OCI-LY7 (cell line): ENCODE measurements at regions not wholly inside any gene's neighbourhood (a gene's known extent, or its start where the extent isn't known, plus 50 kb on each side); places are given as distances from the start of the nearest gene placed in this dataset.

Source experiments
- BruUV-seq: library from RNA; stranded (reverse); fragments of 400-500 nt; replicated peaks from 2 replicates; lab custom pipeline; 2021; lab: Mats Ljungman, UMichigan
- CTCF ChIA-PET: fragments of 300-600 bp; sonication (Branson Sonifier 250); formaldehyde crosslinking; loops from one replicate; lab custom pipeline; 2022; ENCODE audit warnings: antibody characterized with exemption; ENCODE audit not compliant: unreplicated experiment; lab: Charles Lee
- POLR2A ChIA-PET: fragments of 300-600 bp; sonication (Branson Sonifier 250); formaldehyde crosslinking; loops from one replicate; lab custom pipeline; 2022; ENCODE audit warnings: antibody characterized with exemption; lab: Charles Lee
- DNase-seq: peaks from one replicate; pipeline ENCODE4 v3.0.0-alpha.2; 2015; ENCODE audit warnings: low spot score
- H2AFZ ChIP-seq: fragments of 200-600 bp; sonication (generic), shearing (Covaris generic); 2 replicates; pipeline ENCODE4 v1.6.1; 2014; ENCODE audit warnings: mild to moderate bottlenecking, antibody characterized with exemption, low read length, moderate library complexity
- H3K27ac ChIP-seq: fragments of 200-600 bp; sonication (generic); 2 replicates; pipeline ENCODE4 v1.5.1; 2014; ENCODE audit warnings: mixed run types, low read depth, mild to moderate bottlenecking, moderate library complexity, low read length, inconsistent platforms; ENCODE audit not compliant: poor library complexity, severe bottlenecking
- H3K36me3 ChIP-seq: fragments of 200-600 bp; sonication (generic); 2 replicates; pipeline ENCODE4 v1.6.1; 2014; ENCODE audit warnings: mild to moderate bottlenecking, antibody characterized with exemption, low read length, moderate library complexity, mixed read lengths; ENCODE audit not compliant: insufficient read depth
- H3K4me1 ChIP-seq: fragments of 200-600 bp; sonication (generic); 2 replicates; pipeline ENCODE4 v1.5.1; 2014; ENCODE audit warnings: mild to moderate bottlenecking, low read length; ENCODE audit not compliant: insufficient read depth, poor library complexity, severe bottlenecking
- H3K4me2 ChIP-seq: fragments of 200-600 bp; sonication (generic); 2 replicates; pipeline ENCODE4 v1.6.1; 2014; ENCODE audit warnings: mild to moderate bottlenecking, low read length
- H3K4me3 ChIP-seq: fragments of 200-600 bp; sonication (generic); 2 replicates; pipeline ENCODE4 v1.5.1; 2014; ENCODE audit warnings: mild to moderate bottlenecking, low read depth, low read length; ENCODE audit not compliant: poor library complexity, severe bottlenecking
- H3K79me2 ChIP-seq: fragments of 200-600 bp; sonication (generic); 2 replicates; pipeline ENCODE4 v1.6.1; 2016; ENCODE audit warnings: low read depth, mild to moderate bottlenecking, low read length, moderate library complexity, mixed read lengths; ENCODE audit not compliant: insufficient read depth
- H3K9me2 ChIP-seq: fragments of 200-600 bp; sonication (generic); 2 replicates; pipeline ENCODE4 v1.6.1; 2016; ENCODE audit warnings: mild to moderate bottlenecking, low read length, mixed read lengths; ENCODE audit not compliant: insufficient read depth
- H3K9me3 ChIP-seq: fragments of 200-600 bp; sonication (generic); 2 replicates; pipeline ENCODE4 v1.6.1; 2014; ENCODE audit warnings: mild to moderate bottlenecking, mixed run types, low read length, mixed read lengths
- H4K20me1 ChIP-seq: fragments of 200-600 bp; sonication (generic); 2 replicates; pipeline ENCODE4 v1.6.1; 2014; ENCODE audit warnings: mild to moderate bottlenecking, antibody characterized with exemption, low read length, moderate library complexity, mixed read lengths; ENCODE audit not compliant: insufficient read depth
- EZH2phosphoT487 ChIP-seq: fragments of 200-600 bp; sonication (generic); IDR thresholded peaks from 2 replicates; pipeline ENCODE4 v1.6.1; 2018; ENCODE audit warnings: low read depth, borderline replicate concordance, mild to moderate bottlenecking, mixed run types, antibody characterized with exemption, low read length, moderate library complexity, mixed read lengths
- intact Hi-C: fragments of 100-400 bp; cut with micrococcal nuclease; formaldehyde crosslinking; loops from one replicate; pipeline ENCODE4 v1.10.0; 2022; ENCODE audit not compliant: unreplicated experiment
- TF ChIP-seq, protein P1 (sequence below): fragments of 200-600 bp; sonication (generic); conservative IDR thresholded peaks from 2 replicates; pipeline ENCODE4 v1.5.1; 2014; ENCODE audit warnings: mild to moderate bottlenecking, antibody characterized with exemption, low read length, moderate library complexity, mixed read lengths

DNA sequence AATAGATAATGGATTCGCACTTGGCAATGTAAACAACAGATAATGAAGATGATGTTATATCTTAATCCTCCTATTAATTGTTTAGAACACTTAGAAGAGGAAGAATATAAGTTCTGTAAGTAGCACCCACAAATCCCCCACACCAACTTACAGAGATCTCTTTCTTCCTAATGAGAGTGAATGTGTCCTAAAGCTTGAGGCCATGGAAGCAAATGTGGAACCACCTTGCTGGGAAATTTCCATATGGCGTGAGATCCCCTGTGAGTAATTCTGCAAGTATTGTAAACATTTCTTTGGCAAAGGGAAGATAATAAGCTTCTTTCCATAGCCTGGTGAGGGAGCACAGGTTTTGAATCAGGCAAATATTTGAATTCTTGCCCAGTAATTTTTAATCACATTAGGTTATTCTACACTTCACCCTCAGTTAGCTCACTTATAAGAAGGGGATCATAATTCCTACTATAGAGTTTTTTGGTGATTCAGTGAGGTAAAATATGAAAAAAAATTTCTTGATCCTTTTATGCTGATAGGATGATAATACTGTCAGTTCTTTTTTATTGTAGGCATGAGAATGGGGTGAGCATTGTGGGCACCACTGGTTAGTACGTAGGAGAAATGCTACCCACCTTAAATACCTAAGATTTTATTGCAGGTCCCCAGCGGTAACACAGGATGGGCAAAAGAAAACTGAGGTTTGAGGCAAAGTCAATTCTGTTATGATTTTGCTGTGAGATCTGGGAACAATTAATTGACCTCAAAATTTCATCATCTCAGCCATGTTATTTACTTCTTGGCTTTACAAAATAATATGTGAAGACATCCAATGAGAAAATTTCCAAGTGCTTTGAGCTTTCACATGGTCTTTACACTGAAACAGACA is 574.8 kb downstream of the PSAT1 start:
- CTCF ChIA-PET, result no interaction called here
- intact Hi-C loops, result no loop called here
- Histone ChIP-seq H3K27ac (no peak overlapping the region), H3K9me3 (no peaks in the 10 kb centered on the region), H3K4me3 (no peak overlapping the region), H3K4me2 (no peak overlapping the region), H3K9me2 (no peaks in the 10 kb centered on the region), H2AFZ (no peak overlapping the region), H3K4me1 (no peaks in the 10 kb centered on the region), H4K20me1 (no peaks in the 10 kb centered on the region), H3K79me2 (no peaks in the 10 kb centered on the region), H3K36me3 (no peaks in the 10 kb centered on the region)
- DNase-seq, result no peak
- TF ChIP-seq, protein P1, sequence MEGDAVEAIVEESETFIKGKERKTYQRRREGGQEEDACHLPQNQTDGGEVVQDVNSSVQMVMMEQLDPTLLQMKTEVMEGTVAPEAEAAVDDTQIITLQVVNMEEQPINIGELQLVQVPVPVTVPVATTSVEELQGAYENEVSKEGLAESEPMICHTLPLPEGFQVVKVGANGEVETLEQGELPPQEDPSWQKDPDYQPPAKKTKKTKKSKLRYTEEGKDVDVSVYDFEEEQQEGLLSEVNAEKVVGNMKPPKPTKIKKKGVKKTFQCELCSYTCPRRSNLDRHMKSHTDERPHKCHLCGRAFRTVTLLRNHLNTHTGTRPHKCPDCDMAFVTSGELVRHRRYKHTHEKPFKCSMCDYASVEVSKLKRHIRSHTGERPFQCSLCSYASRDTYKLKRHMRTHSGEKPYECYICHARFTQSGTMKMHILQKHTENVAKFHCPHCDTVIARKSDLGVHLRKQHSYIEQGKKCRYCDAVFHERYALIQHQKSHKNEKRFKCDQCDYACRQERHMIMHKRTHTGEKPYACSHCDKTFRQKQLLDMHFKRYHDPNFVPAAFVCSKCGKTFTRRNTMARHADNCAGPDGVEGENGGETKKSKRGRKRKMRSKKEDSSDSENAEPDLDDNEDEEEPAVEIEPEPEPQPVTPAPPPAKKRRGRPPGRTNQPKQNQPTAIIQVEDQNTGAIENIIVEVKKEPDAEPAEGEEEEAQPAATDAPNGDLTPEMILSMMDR, result no peak
- TF ChIP-seq EZH2phosphoT487, result no peak
- POLR2A ChIA-PET, result no interaction called here
- no TSS peak for BruUV-seq

DNA sequence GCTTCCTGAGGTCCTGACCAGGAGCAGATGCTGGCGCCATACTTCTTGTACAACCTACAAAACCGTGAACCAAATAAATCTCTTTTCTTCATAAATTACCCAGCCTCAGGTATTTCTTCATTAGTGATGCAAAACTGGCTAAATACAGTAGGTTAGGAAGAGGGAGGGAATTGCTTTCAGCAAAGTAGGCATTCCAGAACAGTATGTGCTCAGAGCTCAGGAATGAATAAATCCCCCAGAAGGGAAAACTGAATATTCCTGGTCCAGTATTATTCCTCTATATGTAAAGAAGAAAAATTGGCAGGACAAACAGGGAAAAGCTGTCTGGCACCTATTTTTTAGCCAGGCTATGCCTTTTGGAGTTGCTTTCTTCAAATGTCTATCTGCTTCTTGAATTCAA is 577.1 kb downstream of the PSAT1 start:
- H3K4me3 ChIP-seq, result no peak overlapping the region
- H3K27ac ChIP-seq, result no peak overlapping the region
- H3K4me2 ChIP-seq, result no peak overlapping the region
- no peak for DNase-seq
- CTCF ChIA-PET, result no interaction called here
- intact Hi-C loops, result no loop called here
- no peaks in the 10 kb centered on the region for H4K20me1 ChIP-seq
- TF ChIP-seq, protein P1, result no peak
- no peak for TF ChIP-seq EZH2phosphoT487
- H3K79me2 ChIP-seq, result no peaks in the 10 kb centered on the region
- no peaks in the 10 kb centered on the region for H3K9me3 ChIP-seq
- H3K9me2 ChIP-seq, result no peaks in the 10 kb centered on the region
- no peaks in the 10 kb centered on the region for H3K4me1 ChIP-seq
- H2AFZ ChIP-seq, result no peak overlapping the region
- BruUV-seq, result no TSS peak
- no peaks in the 10 kb centered on the region for H3K36me3 ChIP-seq
- POLR2A ChIA-PET, result no interaction called here
